ENCODE measurements at regions not wholly inside any gene's neighbourhood (a gene's known extent, or its start where the extent isn't known, plus 50 kb on each side); places are given as distances from the start of the nearest gene placed in this dataset.

- peaks cover 0 to 6% (median 0%) of the 10 kb centered on the region in 9 donors for H3K4me1 ChIP-seq
- no peak for ATAC-seq
- H3K9me3 ChIP-seq = no peaks in the 10 kb centered on the region
- no peak for DNase-seq
- no peak overlapping the region for H3K27ac ChIP-seq
- WGBS, 2 donors = 47 to 50% methylated on average over 2 of the region's 2 CpGs
- H3K36me3 ChIP-seq = no peaks in the 10 kb centered on the region
- intact Hi-C loops (cut with DNase I) = loop anchor here in 1 of 10 donors (5.0 kb wide), 1 partner anchor 347 kb away; no protein-coding TSS in a partner anchor
- TF ChIP-seq, protein P1, sequence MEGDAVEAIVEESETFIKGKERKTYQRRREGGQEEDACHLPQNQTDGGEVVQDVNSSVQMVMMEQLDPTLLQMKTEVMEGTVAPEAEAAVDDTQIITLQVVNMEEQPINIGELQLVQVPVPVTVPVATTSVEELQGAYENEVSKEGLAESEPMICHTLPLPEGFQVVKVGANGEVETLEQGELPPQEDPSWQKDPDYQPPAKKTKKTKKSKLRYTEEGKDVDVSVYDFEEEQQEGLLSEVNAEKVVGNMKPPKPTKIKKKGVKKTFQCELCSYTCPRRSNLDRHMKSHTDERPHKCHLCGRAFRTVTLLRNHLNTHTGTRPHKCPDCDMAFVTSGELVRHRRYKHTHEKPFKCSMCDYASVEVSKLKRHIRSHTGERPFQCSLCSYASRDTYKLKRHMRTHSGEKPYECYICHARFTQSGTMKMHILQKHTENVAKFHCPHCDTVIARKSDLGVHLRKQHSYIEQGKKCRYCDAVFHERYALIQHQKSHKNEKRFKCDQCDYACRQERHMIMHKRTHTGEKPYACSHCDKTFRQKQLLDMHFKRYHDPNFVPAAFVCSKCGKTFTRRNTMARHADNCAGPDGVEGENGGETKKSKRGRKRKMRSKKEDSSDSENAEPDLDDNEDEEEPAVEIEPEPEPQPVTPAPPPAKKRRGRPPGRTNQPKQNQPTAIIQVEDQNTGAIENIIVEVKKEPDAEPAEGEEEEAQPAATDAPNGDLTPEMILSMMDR (IDR thresholded peaks at IDR 0.05) = no peak
- no peak overlapping the region for H3K4me3 ChIP-seq
- H3K27me3 ChIP-seq = peaks cover 0 to 7% (median 0%) of the 10 kb centered on the region in 7 donors
Measured at GRCh38 chr19:28319227-28319626, 893.7 kb downstream of the UQCRFS1 start.

DNA sequence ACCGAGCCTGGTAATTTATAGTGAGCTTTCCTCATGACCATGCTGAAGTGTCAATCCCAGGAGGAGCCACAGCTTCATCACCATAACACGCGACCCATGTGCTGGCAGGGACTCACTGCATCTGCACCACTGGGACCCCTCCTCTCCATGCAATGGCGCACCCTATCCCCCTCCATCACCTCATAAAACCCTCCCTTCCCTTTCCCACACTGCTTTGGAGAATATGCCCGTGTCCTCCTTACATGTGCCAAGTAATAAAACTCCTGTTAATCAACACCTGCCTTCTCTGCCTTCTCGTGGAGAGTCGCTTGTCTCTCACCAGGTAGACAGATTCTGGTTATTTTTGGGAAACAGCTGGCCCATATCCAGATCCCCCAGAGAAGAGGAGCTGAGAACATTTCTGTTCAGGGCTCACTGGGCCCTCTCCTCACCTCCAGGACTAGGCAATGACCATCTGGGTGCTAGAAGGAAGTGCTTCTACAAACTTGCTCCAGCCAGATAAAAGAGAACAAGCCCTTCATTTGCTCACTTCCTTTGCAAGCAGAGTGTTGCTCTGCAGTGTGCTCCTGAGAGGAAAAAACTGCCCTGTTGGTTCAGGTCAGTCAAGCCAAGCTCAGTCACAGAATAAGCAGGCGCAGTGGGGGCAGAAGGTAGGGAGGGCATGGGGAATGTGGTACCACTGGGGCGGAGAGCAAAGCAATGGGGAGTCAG, 894.3 kb downstream of the UQCRFS1 start:
- Histone ChIP-seq H3K4me1 (peaks cover 0 to 11% (median 0%) of the 10 kb centered on the region in 9 donors), H3K4me3 (no peak overlapping the region), H3K36me3 (no peaks in the 10 kb centered on the region), H3K27ac (no peak overlapping the region), H3K27me3 (peaks cover 0 to 7% (median 0%) of the 10 kb centered on the region in 7 donors), H3K9me3 (no peaks in the 10 kb centered on the region)
- TF ChIP-seq, protein P1 (IDR thresholded peaks at IDR 0.05) = no peak
- intact Hi-C loops (cut with DNase I) = loop anchor here in 1 of 10 donors (5.0 kb wide), 1 partner anchor 346 kb away; no protein-coding TSS in a partner anchor
- 72 to 81% methylated on average over 9 of the region's 9 CpGs for whole genome bisulfite sequencing, 2 donors
- DNase-seq = no peak
- no peak for ATAC-seq

DNA sequence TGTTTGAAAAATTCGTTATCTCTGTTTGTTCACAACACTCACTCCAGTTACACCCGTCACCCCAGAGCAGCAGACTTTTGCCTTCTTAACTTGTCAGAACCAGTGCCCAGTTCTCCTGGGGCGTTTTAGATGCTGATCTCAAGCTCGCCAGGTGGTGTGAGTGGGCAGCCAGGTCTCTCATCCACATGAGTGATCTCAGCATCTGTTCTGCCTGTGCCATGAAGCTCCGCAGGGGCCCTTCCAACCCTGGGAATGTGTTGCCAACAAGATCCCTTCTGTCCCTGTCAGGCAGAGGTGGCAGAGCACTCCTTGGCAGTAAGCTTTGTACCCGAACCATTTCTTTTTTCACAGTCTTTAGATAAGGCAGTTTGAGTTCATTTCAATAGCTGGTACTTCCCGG, 896.5 kb downstream of the UQCRFS1 start:
- ATAC-seq (no peak), DNase-seq (no peak)
- 72 to 76% methylated on average over 7 of the region's 7 CpGs for WGBS, 2 donors
- Histone ChIP-seq H3K27ac (no peak overlapping the region), H3K9me3 (no peaks in the 10 kb centered on the region), H3K4me3 (no peak overlapping the region), H3K27me3 (peaks cover 0 to 7% (median 0%) of the 10 kb centered on the region in 7 donors), H3K36me3 (no peaks in the 10 kb centered on the region), H3K4me1 (peaks cover 0 to 15% (median 0%) of the 10 kb centered on the region in 9 donors)
- intact Hi-C loops (cut with DNase I) = loop anchor here in 1 of 10 donors (5.0 kb wide), 1 partner anchor 344 kb away; no protein-coding TSS in a partner anchor
- TF ChIP-seq, protein P1 (IDR thresholded peaks at IDR 0.05) = no peak

GRCh38 chr19:28314756-28315155, 898.2 kb downstream of the UQCRFS1 start:
- Histone ChIP-seq H3K4me1 (peaks cover 0 to 15% (median 0%) of the 10 kb centered on the region in 9 donors), H3K9me3 (no peaks in the 10 kb centered on the region), H3K27ac (no peak overlapping the region), H3K27me3 (peaks cover 0 to 7% (median 0%) of the 10 kb centered on the region in 7 donors), H3K4me3 (no peak overlapping the region), H3K36me3 (no peaks in the 10 kb centered on the region)
- DNase-seq = no peak
- 54 to 68% methylated on average over 3 of the region's 3 CpGs for WGBS, 2 donors
- intact Hi-C loops (cut with DNase I) = loop anchor here in 1 of 10 donors (5.0 kb wide), 1 partner anchor 342 kb away; no protein-coding TSS in a partner anchor
- no peak for ATAC-seq
- TF ChIP-seq, protein P1 (IDR thresholded peaks at IDR 0.05) = no peak

Measured in heart right ventricle (tissue), 16 donors.